GM19043 (cell line): ENCODE measurements at regions not wholly inside any gene's neighbourhood (a gene's known extent, or its start where the extent isn't known, plus 50 kb on each side); places are given as distances from the start of the nearest gene placed in this dataset.

Experiments used
- ATAC-seq: cut with Tn5 transposase; IDR thresholded peaks from one replicate; pipeline ENCODE4 v1.9.1; 2021; ENCODE audit warnings: low read depth; ENCODE audit not compliant: unreplicated experiment

- ATAC-seq = no peak
These were observed 744.5 kb upstream of the LINC00305 start for GRCh38 chr18:64893349-64893748.

DNA sequence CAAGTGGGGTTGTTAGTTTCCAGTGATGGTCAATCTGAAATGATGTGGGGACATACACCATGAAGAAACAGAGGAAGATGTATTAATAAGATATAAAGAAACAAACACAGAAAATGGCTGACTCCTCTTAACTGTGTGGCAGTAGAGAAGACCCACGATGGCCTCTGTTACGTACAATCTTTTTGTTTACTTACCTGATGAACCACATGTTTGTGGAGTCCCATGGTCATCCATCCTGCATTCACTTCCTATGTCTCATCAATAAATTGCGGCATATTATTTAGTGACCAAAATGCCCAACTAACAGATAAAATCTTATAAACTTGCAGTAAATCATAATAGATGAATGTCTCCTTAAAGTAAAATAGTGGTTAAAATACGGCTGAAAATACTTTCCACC is 740.1 kb upstream of the LINC00305 start:
- no peak for ATAC-seq

- no peak for ATAC-seq
These were observed 738.1 kb upstream of the LINC00305 start for GRCh38 chr18:64886995-64887394.

- no peak for ATAC-seq
These were observed 734.0 kb upstream of the LINC00305 start for GRCh38 chr18:64882896-64883295.

GRCh38 chr18:64876833-64877232 is 727.9 kb upstream of the LINC00305 start:
- ATAC-seq = no peak

DNA sequence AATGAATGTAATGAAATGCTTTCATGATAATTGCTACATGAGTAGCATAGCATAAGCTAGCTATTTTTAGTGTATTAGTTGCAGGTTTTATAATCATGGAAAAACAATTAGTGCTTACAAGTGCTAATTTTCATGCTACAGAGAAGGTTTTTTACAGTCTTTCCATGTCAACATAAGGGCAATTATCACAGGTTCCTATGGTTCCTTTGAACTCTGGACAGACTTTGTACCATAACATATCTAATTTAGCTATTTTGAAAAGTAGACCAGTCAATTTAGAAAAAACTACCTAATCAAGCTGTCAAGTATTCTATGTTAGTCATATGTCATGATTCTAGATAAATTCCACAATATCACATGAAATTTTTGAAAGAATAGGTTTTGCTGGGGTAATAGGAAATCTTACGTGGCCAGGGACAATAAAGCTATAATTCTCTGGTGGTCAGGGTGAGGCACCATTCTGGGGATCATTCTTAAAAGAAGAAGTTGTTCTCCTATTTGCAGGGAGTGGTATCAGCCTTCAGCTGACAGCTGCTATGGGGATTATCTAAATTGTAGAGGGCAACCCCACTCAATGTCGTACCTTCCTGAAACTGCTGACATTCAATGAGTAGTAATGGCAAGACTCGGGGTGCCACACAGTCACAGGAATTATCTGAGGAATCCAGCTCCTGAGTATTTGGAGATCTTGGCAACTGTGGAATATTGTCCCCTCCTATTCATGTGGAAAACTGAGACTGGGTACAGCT is 724.0 kb upstream of the LINC00305 start:
- ATAC-seq = no peak

DNA sequence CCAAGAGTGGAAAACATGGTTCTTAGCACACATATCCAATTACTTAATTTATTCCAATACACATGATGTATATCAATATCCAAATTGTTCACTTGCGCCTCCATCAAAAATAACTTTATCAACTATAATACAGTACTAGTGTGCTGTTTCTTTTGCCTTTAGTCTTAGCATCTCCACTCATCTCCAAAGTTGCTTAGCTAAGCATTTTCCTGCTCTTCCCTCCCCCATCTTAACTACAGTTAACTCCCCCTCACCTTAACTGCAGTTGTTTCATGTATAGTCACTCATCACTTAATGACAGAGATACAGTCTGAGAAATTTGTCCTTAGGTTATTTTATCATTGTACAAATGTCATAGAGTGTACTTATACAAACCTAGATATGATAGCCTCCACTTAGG is 705.2 kb upstream of the LINC00305 start:
- no peak for ATAC-seq

GRCh38 chr18:64852281-64852680 is 703.4 kb upstream of the LINC00305 start:
- no peak for ATAC-seq

- ATAC-seq = no peak
These were observed 702.8 kb upstream of the LINC00305 start for GRCh38 chr18:64851726-64852125.

GRCh38 chr18:64850791-64851190 is 701.9 kb upstream of the LINC00305 start:
- ATAC-seq = no peak

DNA sequence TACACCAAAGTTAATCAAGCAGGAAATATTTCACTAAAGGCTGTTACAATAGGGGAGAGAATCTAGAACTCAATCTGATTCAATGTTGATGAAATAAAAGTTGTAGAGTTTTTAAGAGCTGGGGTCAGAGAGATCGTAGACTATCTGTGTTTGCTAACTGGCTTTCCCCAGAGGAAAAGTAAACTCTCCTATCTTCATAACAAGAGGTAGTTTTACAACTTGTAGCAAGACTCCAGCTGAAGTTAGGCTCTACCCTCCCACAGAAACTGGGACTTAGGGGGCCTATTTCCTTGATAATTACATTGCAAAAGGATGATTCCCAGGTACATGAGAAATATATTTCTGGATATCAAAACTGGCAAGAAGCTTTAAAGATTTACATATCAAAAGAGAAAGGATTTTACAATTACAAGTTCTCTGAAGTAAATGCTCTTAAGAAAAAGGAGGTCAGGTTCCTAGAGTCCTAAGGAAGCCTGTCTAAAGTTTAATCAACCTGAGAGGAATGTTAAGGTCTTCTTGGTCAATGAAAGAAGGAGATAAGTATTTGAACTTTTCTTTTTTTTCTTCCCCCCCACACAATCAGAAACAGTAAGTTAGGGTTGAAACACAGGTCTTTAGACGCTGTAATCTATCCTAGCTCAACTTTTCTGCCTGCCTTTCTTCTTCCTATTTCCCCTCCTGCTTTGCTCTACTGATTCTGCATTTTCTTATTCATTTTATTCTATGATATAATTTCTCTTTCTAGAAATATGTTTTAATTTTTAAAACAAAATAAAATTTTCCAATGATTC is 692.2 kb upstream of the LINC00305 start:
- ATAC-seq = no peak

DNA sequence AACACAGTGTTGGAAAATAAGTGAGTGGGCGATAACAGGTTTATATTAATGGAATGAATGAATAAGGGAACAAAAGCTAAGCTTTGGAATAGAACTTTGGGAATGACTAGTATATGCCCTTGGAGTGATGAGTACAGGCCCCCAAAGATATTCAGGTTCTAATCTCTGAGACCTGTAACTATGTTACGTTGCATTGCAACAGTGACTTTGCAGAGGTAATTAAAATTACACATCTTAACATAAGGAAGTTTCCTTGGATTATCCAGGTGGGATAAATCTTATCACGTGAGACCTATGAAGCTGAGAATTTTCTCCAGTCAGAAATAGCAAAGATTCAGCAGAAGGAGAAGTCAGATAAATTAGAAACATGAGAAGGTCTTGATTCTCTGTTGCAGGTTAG is 661.5 kb upstream of the LINC00305 start:
- no peak for ATAC-seq

DNA sequence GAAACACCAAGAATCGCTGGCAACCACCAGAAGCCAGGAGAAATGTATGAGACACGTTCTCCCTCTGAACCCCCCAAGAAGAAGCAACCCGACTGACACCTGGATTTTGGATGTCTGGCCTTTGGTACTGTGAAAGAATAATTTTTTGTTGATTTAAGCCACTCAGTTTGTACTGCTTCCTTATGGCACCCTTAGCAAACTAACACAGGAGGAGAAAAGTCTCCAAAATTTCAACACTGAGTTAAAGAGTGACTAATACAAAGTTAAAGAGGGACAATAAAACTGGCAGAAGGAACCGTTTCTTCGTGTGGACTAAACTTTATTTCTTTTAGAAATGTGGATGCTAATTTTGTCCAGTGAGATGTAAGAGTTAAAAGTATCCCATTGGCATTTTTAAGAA is 660.9 kb upstream of the LINC00305 start:
- no peak for ATAC-seq

GRCh38 chr18:64807560-64807959 is 658.7 kb upstream of the LINC00305 start:
- ATAC-seq = no peak

DNA sequence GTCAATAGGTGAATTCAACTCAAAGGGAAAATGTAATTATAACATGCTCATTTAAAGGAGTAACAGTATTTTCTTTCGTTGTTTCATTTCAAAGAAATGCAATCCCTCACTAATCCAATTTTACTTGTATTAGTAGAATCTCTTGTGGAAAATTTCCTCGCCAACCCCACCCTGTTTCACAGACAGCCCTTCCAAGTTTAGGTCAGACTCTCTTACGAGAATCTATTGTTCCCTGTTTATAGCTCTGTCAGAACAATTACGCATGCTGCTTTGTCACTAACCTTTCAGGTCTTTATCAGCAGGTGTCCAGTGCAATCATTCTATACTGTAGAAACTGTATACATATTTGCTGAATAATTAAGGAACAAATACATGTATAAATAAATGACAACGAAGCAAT is 657.8 kb upstream of the LINC00305 start:
- ATAC-seq = no peak

DNA sequence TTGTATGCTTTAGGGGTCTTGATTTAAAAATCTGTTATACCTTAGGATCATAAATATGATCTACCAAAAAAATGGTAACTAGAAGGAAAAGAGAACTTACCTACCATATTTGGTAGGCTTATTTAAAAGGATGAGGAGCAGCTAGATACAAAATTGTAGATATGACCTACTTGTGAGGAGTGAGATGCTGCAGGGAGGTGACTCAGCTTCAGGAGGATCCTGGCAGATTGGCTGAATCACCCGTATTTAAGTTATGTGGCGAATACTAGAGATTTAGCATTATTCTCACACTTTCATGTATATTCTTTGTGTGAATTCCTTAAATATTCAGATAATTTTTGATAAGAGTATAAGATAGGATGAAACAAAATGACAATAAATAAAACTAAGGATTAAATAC is 657.3 kb upstream of the LINC00305 start:
- no peak for ATAC-seq

- no peak for ATAC-seq
These were observed 654.6 kb upstream of the LINC00305 start for GRCh38 chr18:64803471-64803870.

DNA sequence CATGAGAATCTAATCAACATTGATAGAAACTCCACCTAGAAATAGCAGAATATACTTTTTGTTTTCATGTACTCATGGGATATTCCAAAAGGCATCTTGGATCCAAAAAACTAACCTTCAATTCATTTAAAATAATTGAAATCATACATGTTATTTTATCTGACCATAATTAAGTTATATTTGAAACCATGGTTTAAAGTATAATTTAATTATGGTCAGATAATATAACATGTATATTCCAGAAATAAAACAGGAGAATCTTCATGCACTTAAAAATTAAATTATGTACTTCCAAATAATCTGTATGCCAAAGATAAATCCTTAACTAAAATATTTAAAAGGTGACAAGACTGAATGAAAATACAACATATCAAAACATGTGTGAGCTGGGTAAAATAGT is 651.3 kb upstream of the LINC00305 start:
- ATAC-seq = no peak

GRCh38 chr18:64799376-64799775 is 650.5 kb upstream of the LINC00305 start:
- ATAC-seq = no peak

GRCh38 chr18:64791236-64791635 is 642.3 kb upstream of the LINC00305 start:
- ATAC-seq = no peak

GRCh38 chr18:64785686-64786085 is 636.8 kb upstream of the LINC00305 start:
- no peak for ATAC-seq

DNA sequence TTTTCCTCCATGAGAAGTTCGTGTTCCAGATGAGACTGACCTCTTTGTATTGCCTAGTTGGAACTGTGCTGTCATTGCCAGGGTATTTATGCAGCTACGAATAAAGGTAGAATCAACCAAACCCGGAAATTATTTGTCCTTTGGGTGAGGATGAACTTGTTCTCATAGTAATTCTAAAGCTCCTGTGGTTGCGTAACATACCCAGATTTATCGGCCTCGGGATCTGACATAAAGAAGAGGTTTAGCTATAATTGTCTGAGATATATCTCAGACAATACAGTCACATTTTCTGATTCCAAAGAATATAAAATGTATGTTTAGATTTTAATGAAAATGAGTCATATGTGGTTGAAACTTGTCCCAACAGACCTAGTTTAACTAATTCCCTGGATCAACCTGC is 628.7 kb upstream of the LINC00305 start:
- no peak for ATAC-seq
